Body of pancreas (tissue), 4 donors: ENCODE measurements at regions not wholly inside any gene's neighbourhood (a gene's known extent, or its start where the extent isn't known, plus 50 kb on each side); places are given as distances from the start of the nearest gene placed in this dataset.

Source experiments
- ATAC-seq: fragments of 150-250 bp; one replicate; pipeline ENCODE4 v1.9.1; 2016
- DNase-seq, 4 donors: peaks; one replicate each; pipeline ENCODE4 v3.0.0-alpha.2; 2019
- H3K27ac ChIP-seq, 4 donors: fragments of 200-600 bp; sonication (generic); 1 replicate in 3 of 4; 2 replicates in 1 of 4; pipeline versions ENCODE4 v1.5.1 to v1.6.1; 2016 to 2019; ENCODE audit warnings: mild to moderate bottlenecking in 1 of 4, mixed read lengths in 1 of 4, moderate library complexity in 1 of 4
- H3K27me3 ChIP-seq, 2 donors: fragments of 200-600 bp; sonication (generic); one replicate each; pipeline ENCODE4 v1.6.0; 2016; ENCODE audit warnings: mild to moderate bottlenecking in 1 of 2
- H3K36me3 ChIP-seq, 2 donors: fragments of 200-600 bp; sonication (generic); replicated peaks in 1 of 2; 2 replicates each; pipeline ENCODE4 v1.5.1; 2016; ENCODE audit warnings: low read depth in 2 of 2; ENCODE audit not compliant: insufficient read depth in 1 of 2
- H3K4me1 ChIP-seq: fragments of 200-600 bp; sonication (generic); one replicate; pipeline ENCODE4 v1.6.0; 2016
- H3K4me3 ChIP-seq, 2 donors: fragments of 200-600 bp; sonication (generic); 1 replicate in 1 of 2; 2 replicates in 1 of 2; pipeline ENCODE4 v1.5.1; 2016 to 2019
- H3K9me3 ChIP-seq, 3 donors: fragments of 200-600 bp; sonication (generic); 1 replicate in 2 of 3; 2 replicates in 1 of 3; pipeline ENCODE4 v1.5.1; 2016
- CTCF ChIP-seq, 7 experiments: fragments of 450-650 bp in 4 of 7; fragments of 200-600 bp in 3 of 7; sonication (generic) in 3 of 7; IDR thresholded peaks; one replicate each; pipeline ENCODE4 v1.5.1; 2016 to 2019; ENCODE audit warnings: antibody characterized with exemption in 7 of 7
- POLR2A ChIP-seq, 3 donors: fragments of 450-650 bp; IDR thresholded peaks; one replicate each; pipeline ENCODE4 v1.6.1; 2016; ENCODE audit warnings: antibody characterized with exemption in 3 of 3, mild to moderate bottlenecking in 2 of 3
- WGBS, 2 donors: methylation state at CpG; one replicate each; pipeline ENCODE4 v1.1.5; 2017; 5-methylcytosine and 5-hydroxymethylcytosine counted together
- intact Hi-C: fragments of 100-400 bp; cut with DNase I; formaldehyde crosslinking; loops from one replicate; pipeline ENCODE4 v1.15.1; 2023

DNA sequence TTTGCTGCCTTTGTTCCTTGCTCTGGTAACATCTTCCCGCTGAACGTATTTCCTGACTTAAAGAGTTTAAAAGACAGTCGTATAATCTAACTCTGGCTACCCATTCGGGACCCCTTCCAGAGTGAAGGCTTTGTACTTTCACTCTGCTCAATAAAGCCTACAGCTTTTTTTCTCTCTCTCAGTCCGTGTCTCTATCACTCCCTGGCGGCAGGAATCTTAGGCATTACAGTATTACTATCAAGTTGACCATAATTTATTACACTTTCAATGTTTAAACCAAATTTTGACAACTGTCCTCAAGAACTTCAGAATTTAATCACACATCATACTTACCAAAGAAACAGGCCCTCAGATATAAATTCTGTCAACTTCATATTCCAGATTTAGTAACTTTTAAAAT lies 967.9 kb downstream of the FSCB start:
- H3K4me1 ChIP-seq = no peaks in the 10 kb centered on the region
- 12 to 25% methylated on average over 6 of the region's 6 CpGs for WGBS, 2 donors
- TF ChIP-seq POLR2A (IDR thresholded peaks at IDR 0.05) = no peak
- peak in 6 of 7 experiments; percentile 34 to 82 (median 68) for TF ChIP-seq CTCF (IDR thresholded peaks at IDR 0.05)
- H3K27ac ChIP-seq = peak overlapping the region in 1 of 4 donors; percentile 2
- ATAC-seq = peak; percentile 71
- intact Hi-C loops = no loop called here
- no peak overlapping the region for H3K4me3 ChIP-seq
- no peaks in the 10 kb centered on the region for H3K36me3 ChIP-seq
- H3K27me3 ChIP-seq = no peaks in the 10 kb centered on the region
- peak; percentile 25 to 61 (median 46) for DNase-seq
- no peaks in the 10 kb centered on the region for H3K9me3 ChIP-seq

DNA sequence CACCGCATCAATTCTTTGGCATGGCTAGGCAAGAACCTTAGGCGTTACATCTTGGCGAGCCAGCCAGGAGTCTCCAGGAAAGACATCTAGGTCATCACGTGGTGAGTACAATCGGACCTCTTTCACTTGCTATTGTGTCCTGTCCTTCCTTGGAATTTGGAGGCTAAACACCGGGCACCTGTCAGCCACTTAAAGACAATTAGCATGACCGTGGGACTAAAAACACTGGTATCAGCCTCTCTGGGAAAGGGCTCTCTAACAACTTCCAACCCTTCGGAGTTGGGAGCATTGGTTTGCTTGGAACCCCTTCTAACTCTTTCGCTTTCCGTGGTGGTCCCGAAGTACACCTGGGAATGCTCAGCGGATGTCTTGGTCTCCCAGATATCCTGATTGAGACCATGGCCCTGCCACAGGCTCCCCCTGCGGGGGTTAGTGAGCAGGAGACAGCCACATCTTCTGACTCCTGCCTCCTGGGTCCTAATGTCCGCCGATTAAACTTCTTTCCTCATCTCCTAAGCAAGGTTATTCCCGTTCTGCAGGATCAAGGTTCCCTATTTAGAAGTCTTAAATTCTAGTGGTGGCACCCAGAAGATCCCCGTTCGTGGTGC lies 971.7 kb downstream of the FSCB start:
- no peak overlapping the region for H3K4me3 ChIP-seq
- no peaks in the 10 kb centered on the region for H3K4me1 ChIP-seq
- H3K27ac ChIP-seq = no peak overlapping the region
- H3K27me3 ChIP-seq = no peaks in the 10 kb centered on the region
- DNase-seq (no peak), ATAC-seq (no peak)
- intact Hi-C loops = no loop called here
- no peak for TF ChIP-seq CTCF (IDR thresholded peaks at IDR 0.05)
- no peak for TF ChIP-seq POLR2A (IDR thresholded peaks at IDR 0.05)
- 82 to 91% methylated on average over 18 of the region's 18 CpGs for WGBS, 2 donors
- no peaks in the 10 kb centered on the region for H3K36me3 ChIP-seq
- no peaks in the 10 kb centered on the region for H3K9me3 ChIP-seq

- WGBS, 2 donors = 86 to 89% methylated on average over 23 to 35 of the region's 40 CpGs
- H3K27ac ChIP-seq = no peak overlapping the region
- intact Hi-C loops = no loop called here
- H3K4me3 ChIP-seq = no peak overlapping the region
- ATAC-seq (no peak), DNase-seq (no peak)
- TF ChIP-seq CTCF (IDR thresholded peaks at IDR 0.05) (no peak), POLR2A (IDR thresholded peaks at IDR 0.05) (no peak)
- no peaks in the 10 kb centered on the region for H3K36me3 ChIP-seq
- H3K27me3 ChIP-seq = no peaks in the 10 kb centered on the region
- no peaks in the 10 kb centered on the region for H3K4me1 ChIP-seq
- no peaks in the 10 kb centered on the region for H3K9me3 ChIP-seq
Observed at GRCh38 chr14:43532825-43533416, 974.2 kb downstream of the FSCB start.

DNA sequence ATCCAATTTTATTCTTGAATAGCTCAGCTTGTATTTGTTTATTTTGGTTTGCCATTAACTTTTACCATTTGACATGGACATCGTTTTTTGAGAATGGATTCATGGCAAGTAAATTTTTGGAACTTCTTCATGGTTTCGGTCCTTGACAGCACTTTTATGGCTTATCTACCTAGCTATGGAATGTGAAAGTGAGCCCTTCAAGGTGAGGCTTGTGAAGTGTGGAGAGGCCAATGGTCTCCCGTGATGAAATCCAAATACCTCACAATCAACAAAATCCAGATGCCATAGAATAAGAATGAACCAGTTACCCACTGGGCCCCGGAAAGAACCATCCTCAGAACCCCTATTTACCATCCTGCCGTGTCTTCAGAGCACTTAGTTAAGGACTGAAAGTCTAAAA lies 978.8 kb downstream of the FSCB start:
- Histone ChIP-seq H3K36me3 (no peaks in the 10 kb centered on the region), H3K27me3 (no peaks in the 10 kb centered on the region), H3K27ac (no peak overlapping the region), H3K9me3 (no peaks in the 10 kb centered on the region), H3K4me1 (no peaks in the 10 kb centered on the region), H3K4me3 (no peak overlapping the region)
- intact Hi-C loops = no loop called here
- ATAC-seq (no peak), DNase-seq (no peak)
- WGBS, 2 donors = 56 to 59% methylated on average over 5 of the region's 5 CpGs
- no peak for TF ChIP-seq CTCF (IDR thresholded peaks at IDR 0.05)
- TF ChIP-seq POLR2A (IDR thresholded peaks at IDR 0.05) = no peak

DNA sequence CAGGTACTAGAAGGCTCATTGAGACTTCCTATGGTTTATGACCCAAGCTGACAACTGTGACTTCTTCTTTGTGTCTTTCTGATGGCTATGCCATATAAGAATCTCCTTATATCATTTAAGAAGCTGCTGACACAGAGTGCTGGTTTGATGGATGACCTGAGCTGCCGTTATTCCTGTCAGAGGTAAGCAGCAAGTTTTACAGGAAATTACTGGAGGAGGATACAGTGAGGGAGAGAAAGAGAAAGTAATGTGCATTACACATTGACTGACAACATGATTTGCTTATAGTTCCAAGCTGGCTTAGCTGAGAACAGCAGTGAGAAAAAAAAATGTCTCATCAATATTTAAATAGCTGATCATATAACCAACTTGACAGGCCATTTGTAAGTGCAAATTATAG lies 981.4 kb downstream of the FSCB start:
- DNase-seq = no peak
- Histone ChIP-seq H3K36me3 (no peaks in the 10 kb centered on the region), H3K27ac (no peak overlapping the region), H3K4me1 (no peaks in the 10 kb centered on the region), H3K4me3 (no peak overlapping the region), H3K9me3 (no peaks in the 10 kb centered on the region), H3K27me3 (no peaks in the 10 kb centered on the region)
- no peak for TF ChIP-seq CTCF (IDR thresholded peaks at IDR 0.05)
- TF ChIP-seq POLR2A (IDR thresholded peaks at IDR 0.05) = no peak
- 17 to 36% methylated on average over 1 of the region's 1 CpG for WGBS, 2 donors
- no peak for ATAC-seq
- intact Hi-C loops = no loop called here
